ENCODE measurements at regions not wholly inside any gene's neighbourhood (a gene's known extent, or its start where the extent isn't known, plus 50 kb on each side); places are given as distances from the start of the nearest gene placed in this dataset.

- TF ChIP-seq MYC (IDR thresholded peaks at IDR 0.05; ENCODE audit: low read depth, low read length) (no peak), POLR2A (IDR thresholded peaks at IDR 0.05; ENCODE audit: extremely low read depth, insufficient read length) (no peak)
Observed at GRCh38 chr21:28568692-28569091, 424.0 kb downstream of the LTN1 start.

All from NB4 (cell line).